Neural progenitor cell (in vitro differentiated cells): ENCODE measurements at regions not wholly inside any gene's neighbourhood (a gene's known extent, or its start where the extent isn't known, plus 50 kb on each side); places are given as distances from the start of the nearest gene placed in this dataset.

Experiments used
- DNase-seq: peaks from one replicate; pipeline ENCODE4 v3.0.0-alpha.2; 2016; ENCODE audit warnings: low spot score
- H2AFZ ChIP-seq: fragments of 200-600 bp; sonication (generic); replicated peaks from 2 replicates; pipeline ENCODE4 v1.6.1; 2016; ENCODE audit warnings: antibody characterized with exemption
- H3F3A ChIP-seq: fragments of 200-600 bp; sonication (generic); 2 replicates; pipeline ENCODE4 v1.6.1; 2016; ENCODE audit warnings: antibody characterized with exemption, low read depth
- H3K27ac ChIP-seq: fragments of 200-600 bp; sonication (generic); 2 replicates; pipeline ENCODE4 v1.5.1; 2016; ENCODE audit warnings: mild to moderate bottlenecking
- H3K27me3 ChIP-seq: fragments of 200-600 bp; sonication (generic); 2 replicates; pipeline ENCODE4 v1.6.1; 2016; ENCODE audit warnings: mild to moderate bottlenecking, moderate library complexity
- H3K36me3 ChIP-seq: fragments of 200-600 bp; sonication (generic); 2 replicates; pipeline ENCODE4 v1.5.1; 2016
- H3K4me1 ChIP-seq: fragments of 200-600 bp; sonication (generic); 2 replicates; pipeline ENCODE4 v1.6.1; 2016; ENCODE audit warnings: mixed run types
- H3K4me2 ChIP-seq: fragments of 200-600 bp; sonication (generic); 2 replicates; pipeline ENCODE4 v1.6.1; 2016
- H3K4me3 ChIP-seq: fragments of 200-600 bp; sonication (generic); 2 replicates; pipeline ENCODE4 v1.5.1; 2016
- H3K79me2 ChIP-seq: fragments of 200-600 bp; sonication (generic); 2 replicates; pipeline ENCODE4 v1.6.1; 2016; ENCODE audit warnings: low read depth
- H3K9ac ChIP-seq: fragments of 200-600 bp; sonication (generic); 2 replicates; pipeline ENCODE4 v1.6.1; 2016
- H3K9me3 ChIP-seq: fragments of 200-600 bp; sonication (generic); 2 replicates; pipeline ENCODE4 v1.5.1; 2016; ENCODE audit warnings: low read depth
- H4K20me1 ChIP-seq: fragments of 200-600 bp; sonication (generic); 2 replicates; pipeline ENCODE4 v1.6.1; 2016; ENCODE audit warnings: low read depth
- H3K27ac Mint-ChIP-seq: 3 replicates; pipeline ENCODE4 v1.8.0; 2021; ENCODE audit warnings: mixed read lengths
- H3K27me3 Mint-ChIP-seq: 2 replicates; pipeline ENCODE4 v1.8.0; 2022; ENCODE audit warnings: low read depth, mild to moderate bottlenecking, inconsistent platforms, moderate library complexity, mixed read lengths; ENCODE audit not compliant: insufficient read depth
- H3K36me3 Mint-ChIP-seq: 3 replicates; pipeline ENCODE4 v1.8.0; 2021; ENCODE audit warnings: mixed read lengths
- H3K4me1 Mint-ChIP-seq: 3 replicates; pipeline ENCODE4 v1.8.0; 2021; ENCODE audit warnings: mixed read lengths
- H3K4me3 Mint-ChIP-seq: 3 replicates; pipeline ENCODE4 v1.8.0; 2021; ENCODE audit warnings: mild to moderate bottlenecking, moderate library complexity, mixed read lengths
- H3K9me3 Mint-ChIP-seq: 3 replicates; pipeline ENCODE4 v1.8.0; 2020; ENCODE audit warnings: mixed read lengths
- EZH2 ChIP-seq: fragments of 200-600 bp; sonication (generic); IDR thresholded peaks from 2 replicates; pipeline ENCODE4 v1.6.1; 2017; ENCODE audit warnings: antibody characterized with exemption, mild to moderate bottlenecking, moderate library complexity
- EZH2phosphoT487 ChIP-seq: fragments of 200-600 bp; sonication (generic); IDR thresholded peaks from 2 replicates; pipeline ENCODE4 v1.6.1; 2017; ENCODE audit warnings: antibody characterized with exemption
- TF ChIP-seq, protein P1 (sequence below): fragments of 200-600 bp; sonication (generic); IDR thresholded peaks from 2 replicates; pipeline ENCODE4 v1.5.1; 2017; ENCODE audit warnings: antibody characterized with exemption, mild to moderate bottlenecking

DNA sequence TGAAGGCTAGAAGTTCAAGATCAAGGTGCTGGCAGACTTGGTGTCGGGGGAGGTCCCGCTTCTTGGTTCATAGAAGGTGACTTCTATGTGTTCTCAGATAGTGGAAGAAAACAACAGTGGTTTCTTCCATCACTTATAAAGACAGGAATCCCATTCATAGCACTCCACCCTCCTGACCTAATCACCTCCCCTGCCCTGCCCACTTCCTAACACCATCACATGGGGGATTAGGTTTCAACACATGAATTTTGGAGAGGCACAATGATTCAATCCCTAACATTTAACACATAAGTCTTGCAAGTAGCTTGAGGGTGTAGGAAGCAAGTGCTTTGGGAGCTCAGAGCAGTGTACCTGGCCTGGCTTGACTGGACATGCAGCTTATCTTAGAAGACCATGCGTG lies 142.8 kb upstream of the TSHZ3 start:
- no peak overlapping the region for H3K4me3 ChIP-seq
- H2AFZ ChIP-seq: no peak overlapping the region
- no peak overlapping the region for H3K4me2 ChIP-seq
- no peaks in the 10 kb centered on the region for H3K36me3 Mint-ChIP-seq
- no peaks in the 10 kb centered on the region for H3K9me3 Mint-ChIP-seq
- H3K27ac ChIP-seq: no peak overlapping the region
- no peaks in the 10 kb centered on the region for H3K36me3 ChIP-seq
- H3K27ac Mint-ChIP-seq: no peak overlapping the region
- no peaks in the 10 kb centered on the region for H3F3A ChIP-seq
- TF ChIP-seq EZH2: no peak
- TF ChIP-seq, protein P1, sequence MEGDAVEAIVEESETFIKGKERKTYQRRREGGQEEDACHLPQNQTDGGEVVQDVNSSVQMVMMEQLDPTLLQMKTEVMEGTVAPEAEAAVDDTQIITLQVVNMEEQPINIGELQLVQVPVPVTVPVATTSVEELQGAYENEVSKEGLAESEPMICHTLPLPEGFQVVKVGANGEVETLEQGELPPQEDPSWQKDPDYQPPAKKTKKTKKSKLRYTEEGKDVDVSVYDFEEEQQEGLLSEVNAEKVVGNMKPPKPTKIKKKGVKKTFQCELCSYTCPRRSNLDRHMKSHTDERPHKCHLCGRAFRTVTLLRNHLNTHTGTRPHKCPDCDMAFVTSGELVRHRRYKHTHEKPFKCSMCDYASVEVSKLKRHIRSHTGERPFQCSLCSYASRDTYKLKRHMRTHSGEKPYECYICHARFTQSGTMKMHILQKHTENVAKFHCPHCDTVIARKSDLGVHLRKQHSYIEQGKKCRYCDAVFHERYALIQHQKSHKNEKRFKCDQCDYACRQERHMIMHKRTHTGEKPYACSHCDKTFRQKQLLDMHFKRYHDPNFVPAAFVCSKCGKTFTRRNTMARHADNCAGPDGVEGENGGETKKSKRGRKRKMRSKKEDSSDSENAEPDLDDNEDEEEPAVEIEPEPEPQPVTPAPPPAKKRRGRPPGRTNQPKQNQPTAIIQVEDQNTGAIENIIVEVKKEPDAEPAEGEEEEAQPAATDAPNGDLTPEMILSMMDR: no peak
- no peak for TF ChIP-seq EZH2phosphoT487
- peaks cover 2% of the 10 kb centered on the region for H3K27me3 Mint-ChIP-seq
- H3K79me2 ChIP-seq: no peaks in the 10 kb centered on the region
- no peaks in the 10 kb centered on the region for H4K20me1 ChIP-seq
- no peaks in the 10 kb centered on the region for H3K27me3 ChIP-seq
- no peaks in the 10 kb centered on the region for H3K4me1 ChIP-seq
- DNase-seq: no peak
- H3K9ac ChIP-seq: no peak overlapping the region
- H3K4me3 Mint-ChIP-seq: no peak overlapping the region
- no peaks in the 10 kb centered on the region for H3K9me3 ChIP-seq
- no peaks in the 10 kb centered on the region for H3K4me1 Mint-ChIP-seq

DNA sequence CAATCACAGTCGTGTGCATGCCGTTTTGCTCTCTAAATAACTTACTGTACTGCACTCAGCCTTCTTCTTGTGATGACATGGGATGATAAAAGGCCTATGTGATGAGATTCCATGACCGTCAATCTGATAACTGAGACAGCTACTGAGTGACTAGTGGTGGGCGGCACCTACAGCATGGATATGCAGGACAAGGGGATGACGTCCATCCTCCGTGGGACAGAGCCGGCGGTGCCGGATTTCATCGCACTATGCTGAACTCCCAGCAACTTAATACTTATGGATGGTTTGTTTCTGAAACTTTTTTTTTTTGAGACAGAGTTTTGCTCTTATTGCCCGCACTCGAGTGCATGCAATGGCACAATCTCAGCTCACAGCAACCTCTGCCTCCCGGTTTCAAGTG lies 146.8 kb upstream of the TSHZ3 start:
- TF ChIP-seq EZH2: no peak
- no peak for TF ChIP-seq EZH2phosphoT487
- TF ChIP-seq, protein P1: no peak
- no peaks in the 10 kb centered on the region for H3K4me1 Mint-ChIP-seq
- peaks cover 2% of the 10 kb centered on the region for H3K27me3 Mint-ChIP-seq
- no peaks in the 10 kb centered on the region for H3K36me3 Mint-ChIP-seq
- H3K27ac Mint-ChIP-seq: no peak overlapping the region
- H2AFZ ChIP-seq: no peak overlapping the region
- H3K4me3 ChIP-seq: no peak overlapping the region
- no peaks in the 10 kb centered on the region for H3K9me3 ChIP-seq
- H3K36me3 ChIP-seq: no peaks in the 10 kb centered on the region
- H3K79me2 ChIP-seq: no peaks in the 10 kb centered on the region
- no peaks in the 10 kb centered on the region for H3K4me1 ChIP-seq
- no peak overlapping the region for H3K9ac ChIP-seq
- no peak overlapping the region for H3K4me2 ChIP-seq
- H3K4me3 Mint-ChIP-seq: no peak overlapping the region
- H3K27ac ChIP-seq: no peak overlapping the region
- H3K27me3 ChIP-seq: no peaks in the 10 kb centered on the region
- no peaks in the 10 kb centered on the region for H3K9me3 Mint-ChIP-seq
- no peak for DNase-seq
- no peaks in the 10 kb centered on the region for H4K20me1 ChIP-seq
- H3F3A ChIP-seq: no peaks in the 10 kb centered on the region

DNA sequence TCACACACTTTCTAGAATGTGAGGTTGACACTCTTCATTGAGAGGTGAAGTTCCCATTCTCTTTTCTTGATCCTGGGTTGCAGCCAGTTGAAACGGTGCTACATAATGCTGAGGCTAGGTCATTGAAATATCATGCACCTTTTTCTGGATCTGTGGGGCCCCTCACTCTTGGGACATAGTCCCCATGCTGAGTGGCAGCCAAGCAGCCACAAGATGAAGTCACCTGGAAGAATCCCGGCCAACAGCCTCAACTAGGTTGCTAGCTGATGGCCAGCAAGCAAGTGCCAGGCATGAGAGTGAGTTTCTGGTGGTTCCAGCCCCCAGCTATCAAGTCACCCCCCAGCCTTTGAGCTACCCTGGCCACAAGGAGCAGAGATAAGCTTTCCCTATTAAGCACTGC lies 148.5 kb upstream of the TSHZ3 start:
- H3K4me3 Mint-ChIP-seq: no peak overlapping the region
- H3K27ac Mint-ChIP-seq: no peak overlapping the region
- no peak overlapping the region for H3K4me2 ChIP-seq
- no peaks in the 10 kb centered on the region for H3K4me1 ChIP-seq
- H3K79me2 ChIP-seq: no peaks in the 10 kb centered on the region
- no peaks in the 10 kb centered on the region for H3F3A ChIP-seq
- no peak overlapping the region for H2AFZ ChIP-seq
- H3K4me1 Mint-ChIP-seq: no peaks in the 10 kb centered on the region
- no peak overlapping the region for H3K9ac ChIP-seq
- H3K27ac ChIP-seq: no peak overlapping the region
- no peaks in the 10 kb centered on the region for H3K9me3 Mint-ChIP-seq
- no peaks in the 10 kb centered on the region for H3K36me3 Mint-ChIP-seq
- H3K9me3 ChIP-seq: no peaks in the 10 kb centered on the region
- no peak for DNase-seq
- H3K27me3 ChIP-seq: no peaks in the 10 kb centered on the region
- TF ChIP-seq EZH2 (no peak), EZH2phosphoT487 (no peak)
- TF ChIP-seq, protein P1: no peak
- H3K27me3 Mint-ChIP-seq: peaks cover 4% of the 10 kb centered on the region
- no peaks in the 10 kb centered on the region for H3K36me3 ChIP-seq
- H3K4me3 ChIP-seq: no peak overlapping the region
- no peaks in the 10 kb centered on the region for H4K20me1 ChIP-seq

DNA sequence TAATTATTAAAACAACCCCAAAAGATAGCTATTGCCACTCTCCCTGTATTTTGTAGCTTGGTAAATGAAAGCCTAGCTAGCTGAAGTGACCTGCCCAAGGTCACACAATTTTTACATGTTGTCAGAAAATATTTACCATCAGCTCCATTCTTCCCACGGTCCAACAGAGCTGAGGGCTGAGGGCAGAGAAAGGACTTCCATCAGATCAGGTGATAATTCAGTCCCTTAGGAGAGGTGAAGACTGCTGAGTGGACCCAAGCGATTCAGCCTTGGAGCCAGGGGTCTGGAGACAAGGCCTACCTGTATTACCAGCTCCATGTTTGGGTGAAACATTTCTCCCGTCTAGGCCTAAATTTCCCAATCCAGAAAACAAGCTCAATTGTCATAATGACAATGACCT lies 149.5 kb upstream of the TSHZ3 start:
- no peak overlapping the region for H3K4me3 Mint-ChIP-seq
- H3K4me2 ChIP-seq: no peak overlapping the region
- H3K36me3 Mint-ChIP-seq: no peaks in the 10 kb centered on the region
- DNase-seq: no peak
- no peaks in the 10 kb centered on the region for H3K79me2 ChIP-seq
- no peaks in the 10 kb centered on the region for H4K20me1 ChIP-seq
- no peak overlapping the region for H2AFZ ChIP-seq
- H3K4me3 ChIP-seq: no peak overlapping the region
- no peak overlapping the region for H3K9ac ChIP-seq
- no peaks in the 10 kb centered on the region for H3K9me3 ChIP-seq
- H3K9me3 Mint-ChIP-seq: no peaks in the 10 kb centered on the region
- H3K4me1 ChIP-seq: no peaks in the 10 kb centered on the region
- H3F3A ChIP-seq: no peaks in the 10 kb centered on the region
- TF ChIP-seq EZH2 (no peak), EZH2phosphoT487 (no peak)
- TF ChIP-seq, protein P1: no peak
- no peaks in the 10 kb centered on the region for H3K36me3 ChIP-seq
- H3K4me1 Mint-ChIP-seq: no peaks in the 10 kb centered on the region
- H3K27ac ChIP-seq: no peak overlapping the region
- H3K27ac Mint-ChIP-seq: no peak overlapping the region
- H3K27me3 ChIP-seq: no peaks in the 10 kb centered on the region
- H3K27me3 Mint-ChIP-seq: peaks cover 9% of the 10 kb centered on the region
